SU-DHL-6 (cell line): ENCODE measurements at regions not wholly inside any gene's neighbourhood (a gene's known extent, or its start where the extent isn't known, plus 50 kb on each side); places are given as distances from the start of the nearest gene placed in this dataset.

Experiments used
- H2AFZ ChIP-seq: fragments of 200-600 bp; sonication (generic); 2 replicates; pipeline ENCODE4 v1.6.1; 2014; ENCODE audit warnings: low read depth, mild to moderate bottlenecking, moderate library complexity, mixed read lengths, antibody characterized with exemption, low read length; ENCODE audit not compliant: severe bottlenecking
- H3F3A ChIP-seq: fragments of 200-600 bp; shearing (Covaris generic); 2 replicates; pipeline ENCODE4 v1.6.0; 2016; ENCODE audit warnings: antibody characterized with exemption, mild to moderate bottlenecking; ENCODE audit not compliant: insufficient read depth
- H3K27ac ChIP-seq: fragments of 200-600 bp; sonication (generic); 2 replicates; pipeline ENCODE4 v1.5.1; 2016; ENCODE audit warnings: low read depth, mild to moderate bottlenecking, low read length, moderate library complexity, mixed read lengths
- H3K27me3 ChIP-seq: fragments of 200-600 bp; sonication (generic), shearing (Covaris generic); 2 replicates; pipeline ENCODE4 v1.6.0; 2014; ENCODE audit warnings: mild to moderate bottlenecking, low read length
- H3K36me3 ChIP-seq: fragments of 200-600 bp; sonication (generic); 2 replicates; pipeline ENCODE4 v1.6.1; 2014; ENCODE audit warnings: mild to moderate bottlenecking, low read length, mixed read lengths
- H3K4me2 ChIP-seq: fragments of 300-600, 200-600 bp; shearing (Covaris generic), sonication (generic); 2 replicates; pipeline ENCODE4 v1.6.0; 2014; ENCODE audit warnings: low read length, low read depth, mild to moderate bottlenecking; ENCODE audit not compliant: poor library complexity, severe bottlenecking
- H3K4me3 ChIP-seq: fragments of 200-600 bp; sonication (generic); 2 replicates; pipeline ENCODE4 v1.5.1; 2014; ENCODE audit warnings: antibody characterized with exemption, low read length, mild to moderate bottlenecking, mixed read lengths; ENCODE audit not compliant: insufficient read depth, poor library complexity, severe bottlenecking
- H3K79me2 ChIP-seq: fragments of 200-600 bp; sonication (generic); 2 replicates; pipeline ENCODE4 v1.6.1; 2014; ENCODE audit warnings: mild to moderate bottlenecking, low read length, moderate library complexity; ENCODE audit not compliant: insufficient read depth
- H3K9ac ChIP-seq: fragments of 200-600 bp; sonication (generic); 2 replicates; pipeline ENCODE4 v1.7.0; 2014; ENCODE audit warnings: mild to moderate bottlenecking, low read length
- H3K9me2 ChIP-seq: fragments of 200-600 bp; sonication (generic); replicated peaks from 2 replicates; pipeline ENCODE4 v1.6.1; 2014; ENCODE audit warnings: low read length; ENCODE audit not compliant: insufficient read depth
- H3K9me3 ChIP-seq: fragments of 200-600 bp; sonication (generic); 2 replicates; pipeline ENCODE4 v1.6.1; 2014; ENCODE audit warnings: low read length, mixed read lengths; ENCODE audit not compliant: insufficient read depth
- H4K20me1 ChIP-seq: fragments of 200-600 bp; sonication (generic); 2 replicates; pipeline ENCODE4 v1.6.1; 2014; ENCODE audit warnings: low read depth, mild to moderate bottlenecking, antibody characterized with exemption, low read length, moderate library complexity, mixed read lengths
- CTCF ChIP-seq: fragments of 200-600 bp; sonication (generic); IDR thresholded peaks from one replicate; pipeline ENCODE4 v1.5.1; 2017; ENCODE audit warnings: antibody characterized with exemption, mild to moderate bottlenecking, low read length, moderate library complexity; ENCODE audit not compliant: insufficient read depth, poor library complexity, severe bottlenecking
- EZH2phosphoT487 ChIP-seq: fragments of 200-600 bp; sonication (generic), shearing (Covaris generic); conservative IDR thresholded peaks from 2 replicates; pipeline ENCODE4 v1.6.1; 2018; ENCODE audit warnings: mild to moderate bottlenecking, antibody characterized with exemption, low read length, moderate library complexity, mixed read lengths

- H3K27me3 ChIP-seq = no peaks in the 10 kb centered on the region
- no peaks in the 10 kb centered on the region for H3K9me2 ChIP-seq
- TF ChIP-seq CTCF (no peak), EZH2phosphoT487 (no peak)
- H3K4me2 ChIP-seq = no peak overlapping the region
- no peaks in the 10 kb centered on the region for H4K20me1 ChIP-seq
- H3F3A ChIP-seq = no peaks in the 10 kb centered on the region
- H3K79me2 ChIP-seq = no peaks in the 10 kb centered on the region
- no peak overlapping the region for H3K27ac ChIP-seq
- H3K36me3 ChIP-seq = no peaks in the 10 kb centered on the region
- H3K4me3 ChIP-seq = no peak overlapping the region
- H3K9me3 ChIP-seq = no peaks in the 10 kb centered on the region
- H2AFZ ChIP-seq = no peak overlapping the region
- H3K9ac ChIP-seq = no peak overlapping the region
Measured at GRCh38 chrX:147485207-147485606, 426.5 kb upstream of the FMR1 start.

GRCh38 chrX:147494365-147494764 lies 417.4 kb upstream of the FMR1 start:
- no peaks in the 10 kb centered on the region for H3K36me3 ChIP-seq
- no peak for TF ChIP-seq CTCF
- no peak for TF ChIP-seq EZH2phosphoT487

GRCh38 chrX:147498796-147499195 lies 412.9 kb upstream of the FMR1 start:
- no peaks in the 10 kb centered on the region for H3K9me3 ChIP-seq
- H3K4me2 ChIP-seq = no peak overlapping the region
- no peaks in the 10 kb centered on the region for H4K20me1 ChIP-seq
- no peaks in the 10 kb centered on the region for H3K36me3 ChIP-seq
- H3K27ac ChIP-seq = no peak overlapping the region
- H3F3A ChIP-seq = no peaks in the 10 kb centered on the region
- H3K27me3 ChIP-seq = no peaks in the 10 kb centered on the region
- no peak overlapping the region for H3K4me3 ChIP-seq
- H3K9ac ChIP-seq = no peak overlapping the region
- no peaks in the 10 kb centered on the region for H3K79me2 ChIP-seq
- TF ChIP-seq EZH2phosphoT487 (no peak), CTCF (no peak)
- no peaks in the 10 kb centered on the region for H3K9me2 ChIP-seq
- H2AFZ ChIP-seq = no peak overlapping the region

More at GRCh38 chrX:147494365-147494764, 417.4 kb upstream of the FMR1 start:
- no peak overlapping the region for H3K9ac ChIP-seq
- H3K27me3 ChIP-seq = no peaks in the 10 kb centered on the region
- H3F3A ChIP-seq = no peaks in the 10 kb centered on the region
- H3K4me3 ChIP-seq = no peak overlapping the region
- H2AFZ ChIP-seq = no peak overlapping the region
- H3K4me2 ChIP-seq = no peak overlapping the region
- no peaks in the 10 kb centered on the region for H3K9me3 ChIP-seq
- no peak overlapping the region for H3K27ac ChIP-seq
- no peaks in the 10 kb centered on the region for H3K79me2 ChIP-seq
- no peaks in the 10 kb centered on the region for H3K9me2 ChIP-seq
- H4K20me1 ChIP-seq = no peaks in the 10 kb centered on the region
